NOMO-1 treated with DMSO at 0.1 percent for 48 hours (cell line): ENCODE measurements at regions not wholly inside any gene's neighbourhood (a gene's known extent, or its start where the extent isn't known, plus 50 kb on each side); places are given as distances from the start of the nearest gene placed in this dataset.

ENCODE experiments used
- DNase-seq: peaks from one replicate; lab custom pipeline; 2025; ENCODE audit not compliant: unreplicated experiment; lab: John Stamatoyannopoulos, UW

DNA sequence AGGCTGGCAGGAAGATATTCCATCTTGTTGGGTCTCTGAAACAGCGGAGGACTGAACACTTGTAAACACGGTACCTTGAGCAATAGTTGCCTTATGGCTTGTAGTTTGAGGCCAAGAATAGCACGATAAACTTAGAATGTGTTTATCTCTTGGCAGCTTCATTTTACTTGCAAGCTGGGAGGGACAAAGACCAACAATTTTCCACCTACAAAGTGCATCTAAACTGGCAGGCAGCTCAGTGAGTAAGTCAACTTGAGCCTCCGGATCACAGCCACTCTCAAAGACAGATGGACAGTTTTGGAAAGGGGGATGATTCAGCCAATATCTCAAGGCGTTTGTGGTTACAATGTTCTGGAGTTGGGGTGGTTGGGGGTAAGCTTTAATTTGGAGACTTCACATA lies 652.6 kb downstream of the CETN3 start:
- DNase-seq, result no peak

DNA sequence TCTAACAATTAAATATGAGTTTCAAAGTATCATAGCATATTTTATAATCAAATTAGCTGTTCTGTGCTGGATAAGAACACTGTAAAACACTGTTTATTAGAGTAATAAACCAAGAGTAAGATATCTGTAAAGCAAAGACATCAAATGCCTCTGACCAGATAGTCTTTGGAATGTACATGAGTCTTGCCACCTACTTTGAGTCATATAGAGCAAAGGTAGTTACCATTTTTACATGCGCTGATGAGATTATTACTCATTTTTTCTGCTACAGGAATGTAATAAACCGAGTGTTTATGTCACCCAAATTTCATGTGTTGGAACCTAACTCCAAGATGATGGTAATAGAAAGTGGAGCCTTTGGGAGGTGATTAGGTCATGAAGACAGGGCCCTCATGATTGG lies 654.5 kb downstream of the CETN3 start:
- no peak for DNase-seq

DNA sequence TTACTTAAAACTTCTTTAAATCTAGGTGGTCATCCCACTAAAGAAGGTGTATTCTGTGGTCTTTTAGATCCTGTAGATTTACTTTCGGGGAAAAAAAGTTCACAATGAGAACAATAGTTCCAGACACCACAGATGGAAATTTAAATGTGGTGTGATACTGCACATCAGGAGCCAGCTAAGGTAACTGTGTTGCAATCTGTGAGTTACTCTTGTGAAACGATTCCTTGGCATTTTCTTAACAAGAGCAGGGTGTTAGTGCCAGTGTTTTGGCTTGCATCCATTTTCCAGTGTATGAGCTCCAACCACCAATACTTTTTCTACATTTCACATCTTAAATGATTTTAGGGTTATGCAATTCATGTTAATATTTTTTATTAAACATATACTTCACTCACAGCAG lies 674.5 kb downstream of the CETN3 start:
- DNase-seq, result no peak

DNA sequence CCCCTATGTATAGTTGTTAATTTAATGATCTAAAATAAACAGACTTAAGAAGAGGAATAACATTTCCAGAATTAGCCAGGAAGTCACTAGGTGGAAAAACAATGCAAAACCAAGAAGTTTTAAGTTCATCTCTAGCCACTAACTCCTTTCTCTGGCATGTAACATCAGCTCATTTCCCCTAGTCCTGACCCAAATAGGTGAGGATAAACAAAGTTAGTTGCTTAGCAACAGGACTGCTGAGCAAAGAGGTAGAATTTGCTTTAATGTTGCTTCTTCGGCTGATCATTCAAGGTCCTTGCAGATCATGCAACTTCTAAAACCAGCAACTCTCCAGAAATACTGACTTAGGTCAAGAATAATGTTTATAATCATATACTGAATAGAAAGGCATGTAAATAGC lies 675.8 kb downstream of the CETN3 start:
- no peak for DNase-seq

DNA sequence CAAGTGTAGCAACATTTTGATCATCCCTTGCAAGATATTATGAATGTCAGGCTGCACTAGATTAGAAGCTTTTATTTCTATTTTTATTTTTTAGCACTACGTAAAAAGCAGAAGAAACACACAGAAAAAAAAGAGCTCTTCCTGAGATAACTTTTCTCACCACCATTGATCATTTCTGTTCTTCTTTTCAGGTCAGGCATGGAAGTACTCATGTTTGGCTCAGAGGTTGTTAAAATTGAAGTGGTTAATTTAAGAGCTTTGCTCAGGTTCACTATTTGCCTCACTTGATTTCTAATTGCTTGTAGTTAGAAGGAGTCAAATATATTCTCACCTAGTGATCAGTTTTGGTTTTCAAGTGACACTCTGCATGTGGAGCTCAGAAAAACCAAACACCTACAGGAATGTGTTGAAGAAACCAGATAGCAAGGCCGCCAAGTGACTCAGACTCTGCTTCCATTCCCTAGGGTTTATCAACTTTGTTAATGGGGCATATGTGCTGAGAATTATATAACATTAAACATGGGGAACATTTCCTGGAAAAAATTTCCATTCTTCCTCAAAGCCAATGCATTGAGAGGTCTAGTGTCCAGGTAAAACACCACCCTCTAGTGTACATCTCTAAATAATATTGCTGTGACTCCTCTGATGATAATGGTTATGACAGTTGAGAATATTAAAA lies 679.8 kb downstream of the CETN3 start:
- no peak for DNase-seq

DNA sequence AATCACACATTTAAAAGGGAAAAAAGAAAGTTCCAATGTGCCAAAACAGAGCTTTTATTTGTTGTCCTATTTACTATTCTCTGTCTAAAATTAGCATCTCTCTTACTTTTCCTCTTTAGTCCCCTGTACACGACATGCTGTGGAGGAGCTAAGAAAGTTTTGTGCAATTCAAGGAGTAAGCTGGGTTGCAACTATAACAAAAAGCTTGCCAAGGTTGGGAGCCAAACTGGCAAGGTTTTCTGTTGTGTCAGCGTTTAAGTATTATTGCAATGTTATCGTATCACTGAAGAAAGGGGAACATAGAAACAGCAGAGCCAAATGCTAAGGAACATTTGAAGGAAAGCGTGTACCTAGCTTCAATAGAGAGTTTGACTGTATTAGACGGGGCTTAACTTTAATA lies 680.8 kb downstream of the CETN3 start:
- no peak for DNase-seq

DNA sequence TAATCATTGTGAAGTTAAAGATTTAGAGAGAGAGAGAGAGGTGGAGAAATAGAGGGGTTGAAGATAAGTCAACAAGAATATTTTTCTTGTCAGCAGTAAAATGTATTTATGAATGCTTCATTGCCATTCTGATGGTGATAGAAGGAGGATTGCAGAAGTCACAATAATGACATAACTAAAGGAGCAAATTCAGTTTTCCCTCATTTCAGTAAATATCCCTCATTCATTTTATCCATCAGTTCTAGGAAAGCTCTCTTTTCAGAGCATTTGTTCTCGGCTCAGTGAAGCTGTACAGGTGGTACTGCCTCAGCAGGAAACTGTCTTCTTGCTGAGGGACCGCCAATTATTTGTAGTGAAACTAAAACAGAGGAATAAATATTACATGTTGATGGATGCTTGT lies 681.4 kb downstream of the CETN3 start:
- DNase-seq, result no peak

DNA sequence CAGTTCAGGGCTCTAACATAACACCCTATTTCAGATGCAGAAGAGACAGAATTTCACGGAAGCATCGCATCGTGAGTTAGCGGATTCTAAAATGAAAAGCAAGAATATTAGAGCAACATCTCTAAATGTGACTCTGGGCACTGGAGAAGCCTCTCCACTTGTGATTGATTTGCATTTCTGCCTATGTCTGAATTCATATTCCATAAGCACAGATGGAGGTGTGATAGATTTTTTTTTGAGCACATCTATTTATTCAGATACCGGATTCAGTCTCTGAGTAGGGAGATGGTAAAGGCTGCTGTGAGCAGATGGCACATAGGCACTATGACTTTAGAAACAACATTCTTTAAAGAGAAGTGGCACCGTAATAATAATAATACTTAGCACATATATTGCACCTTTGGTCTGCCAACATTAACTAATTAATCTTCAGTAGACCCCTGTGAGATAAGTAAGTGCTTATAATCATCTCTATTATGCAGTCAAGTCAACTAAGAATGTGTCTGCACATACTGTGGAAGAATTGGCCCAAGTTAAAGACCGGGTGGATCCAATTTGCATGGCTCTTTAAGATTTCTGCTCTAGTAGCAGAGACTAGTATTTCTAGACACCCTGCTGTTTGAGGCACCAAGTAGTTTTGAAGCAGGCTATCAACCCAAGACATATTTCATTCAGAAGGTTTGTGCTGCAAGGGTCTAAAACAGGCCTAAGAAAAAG lies 685.0 kb downstream of the CETN3 start:
- no peak for DNase-seq

DNA sequence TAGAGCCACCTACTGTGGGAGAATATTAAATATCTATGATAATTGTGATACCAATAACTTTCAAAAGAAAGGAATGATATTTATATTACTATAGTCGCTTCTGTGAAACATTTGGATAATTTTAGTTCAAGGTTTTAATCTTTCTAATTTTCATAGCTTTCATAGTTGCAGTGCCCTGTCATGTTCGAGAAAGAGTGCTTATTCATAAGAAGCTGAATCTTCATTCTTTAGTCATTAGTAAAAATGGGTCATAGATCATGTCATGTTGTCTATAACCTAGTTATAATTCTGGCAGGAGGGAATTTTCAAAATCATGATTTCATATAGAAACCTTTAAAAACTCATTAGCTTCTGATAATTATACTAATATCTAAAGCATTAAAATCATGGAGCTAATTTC lies 685.6 kb downstream of the CETN3 start:
- no peak for DNase-seq

DNA sequence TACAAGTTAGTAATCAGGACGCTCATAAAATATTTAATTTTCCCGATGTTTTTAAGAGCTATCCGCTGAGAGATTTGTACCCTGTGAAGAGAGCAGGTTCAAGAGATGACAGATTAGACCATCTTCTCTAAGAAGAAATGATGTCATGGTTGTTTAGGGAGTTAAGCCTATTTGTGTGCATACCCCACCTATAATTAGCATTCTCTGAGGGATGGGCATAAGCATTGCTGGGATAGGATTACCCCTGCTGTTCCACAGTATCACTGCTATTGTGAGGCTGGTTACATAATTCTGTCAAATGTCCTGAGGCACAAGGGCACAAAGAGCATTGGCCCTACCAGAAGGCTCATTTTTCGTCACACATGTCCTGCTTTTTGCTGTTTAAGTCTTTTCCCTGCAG lies 687.0 kb downstream of the CETN3 start:
- no peak for DNase-seq

DNA sequence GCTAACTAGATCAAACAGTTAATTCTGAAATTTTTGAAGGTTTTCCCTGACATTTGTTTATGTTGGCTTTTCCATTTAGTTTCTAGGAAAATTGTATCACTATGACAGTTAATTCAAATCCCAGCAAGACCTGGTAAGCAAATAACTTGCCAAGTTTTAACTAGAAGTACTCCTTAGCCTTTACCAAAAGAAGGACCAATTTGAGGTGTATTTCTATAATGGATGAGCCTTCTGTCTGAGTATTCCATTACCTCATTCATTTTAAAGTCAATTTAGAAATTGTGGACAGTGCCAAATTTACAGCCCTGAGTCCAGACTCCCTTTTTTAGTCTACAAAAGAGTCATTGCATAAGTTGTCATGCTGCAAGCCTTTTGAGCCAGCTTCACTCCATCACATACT lies 687.6 kb downstream of the CETN3 start:
- no peak for DNase-seq

DNA sequence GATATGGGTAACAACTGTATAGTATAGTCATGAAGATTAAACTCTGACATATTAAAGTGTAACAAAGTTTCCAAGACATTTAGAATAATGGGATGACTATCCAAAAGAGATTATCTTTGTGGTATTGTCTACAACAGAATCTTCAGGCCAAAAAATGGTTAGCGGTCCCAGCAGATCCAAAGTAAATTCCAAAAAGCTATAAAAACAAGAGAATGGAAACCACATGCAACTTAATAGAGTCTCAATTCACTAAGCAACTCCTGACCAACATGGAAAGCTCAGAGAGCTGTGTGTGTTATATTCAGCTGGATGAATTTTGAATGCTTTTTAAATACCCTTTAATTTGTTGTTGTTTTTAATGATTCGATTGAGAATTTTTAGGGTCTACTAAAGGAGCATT lies 688.2 kb downstream of the CETN3 start:
- DNase-seq, result no peak

DNA sequence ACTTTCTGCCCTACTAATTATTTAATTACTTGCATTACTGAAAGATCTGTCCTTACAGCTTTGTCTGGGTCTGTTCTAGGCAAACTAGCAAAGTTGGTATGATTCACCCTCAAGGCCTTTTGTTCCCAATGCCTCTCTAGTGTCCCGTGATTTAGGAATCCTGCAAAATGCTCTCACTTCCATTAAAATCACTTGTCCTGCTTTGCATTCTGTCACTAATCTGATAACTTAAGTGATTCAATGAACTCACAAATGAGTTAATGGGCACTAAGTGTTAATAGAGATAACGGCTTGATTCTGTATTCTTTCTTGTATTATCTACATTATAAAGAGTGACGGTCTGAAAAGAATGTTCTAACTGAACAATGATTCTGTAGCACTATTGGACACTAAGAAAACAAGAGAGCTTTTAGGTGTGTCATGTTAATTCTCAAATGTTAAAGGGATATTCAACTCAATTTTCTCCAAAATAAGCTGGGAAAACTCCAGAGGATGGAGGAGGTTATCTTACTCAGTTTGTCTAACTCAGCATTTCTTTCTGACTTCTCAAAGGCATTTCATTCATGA lies 697.3 kb downstream of the CETN3 start:
- no peak for DNase-seq

DNA sequence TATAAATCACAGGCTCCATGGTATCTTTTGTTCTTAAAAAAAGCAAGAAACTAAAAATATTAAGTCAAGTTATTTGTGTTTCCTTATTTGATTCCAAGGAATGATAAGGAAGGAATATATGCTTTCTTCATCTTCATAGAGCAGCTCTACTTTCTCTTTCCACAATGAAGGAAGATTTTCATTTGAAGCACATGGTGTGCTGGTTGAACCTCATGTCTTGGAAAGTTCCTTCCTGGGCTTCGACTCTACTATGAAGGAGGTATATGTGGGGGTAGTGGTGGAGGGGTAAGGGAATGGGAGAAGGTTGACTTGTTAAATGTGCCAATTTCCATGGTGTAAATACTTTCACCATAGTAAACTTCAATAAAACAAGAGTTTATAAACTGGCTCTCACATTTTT lies 698.0 kb downstream of the CETN3 start:
- no peak for DNase-seq

DNA sequence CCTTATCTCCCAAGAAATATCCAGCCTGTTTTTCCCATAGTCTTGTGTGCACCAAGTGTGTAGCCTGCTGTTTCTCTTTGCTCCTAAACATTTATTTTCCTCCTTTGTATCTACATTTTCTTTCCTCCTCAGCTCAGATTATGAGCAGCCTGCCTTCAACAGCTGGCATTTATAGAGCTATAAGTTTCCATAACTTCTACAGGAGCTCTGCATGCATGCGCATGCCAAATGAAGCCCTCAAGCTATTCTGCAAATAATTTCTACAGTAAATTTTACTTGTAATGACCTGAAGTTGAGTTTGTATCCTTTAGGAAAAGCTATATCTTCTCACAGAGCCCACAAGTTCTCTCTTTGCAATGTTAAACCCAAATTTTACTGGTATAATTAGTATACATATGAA lies 699.5 kb downstream of the CETN3 start:
- no peak for DNase-seq

DNA sequence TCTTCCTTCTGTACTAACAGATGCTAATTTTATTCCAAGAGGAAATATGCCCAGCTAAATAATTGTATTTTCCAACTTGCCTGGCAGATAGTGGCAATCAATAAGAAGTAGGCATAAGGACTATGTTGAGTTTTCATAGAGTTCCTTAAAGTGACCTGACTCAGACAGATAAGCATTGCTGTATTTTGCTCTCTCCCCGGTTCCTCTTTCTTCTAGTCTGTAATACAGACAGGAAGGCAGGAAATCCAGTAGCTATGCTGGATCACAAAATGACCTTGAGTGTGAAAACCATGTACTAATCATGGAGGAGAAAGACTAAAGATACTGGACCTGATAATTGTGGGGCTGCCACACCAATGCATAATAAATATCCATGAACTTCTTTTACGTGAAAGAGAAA lies 701.7 kb downstream of the CETN3 start:
- DNase-seq, result peak; percentile 38

DNA sequence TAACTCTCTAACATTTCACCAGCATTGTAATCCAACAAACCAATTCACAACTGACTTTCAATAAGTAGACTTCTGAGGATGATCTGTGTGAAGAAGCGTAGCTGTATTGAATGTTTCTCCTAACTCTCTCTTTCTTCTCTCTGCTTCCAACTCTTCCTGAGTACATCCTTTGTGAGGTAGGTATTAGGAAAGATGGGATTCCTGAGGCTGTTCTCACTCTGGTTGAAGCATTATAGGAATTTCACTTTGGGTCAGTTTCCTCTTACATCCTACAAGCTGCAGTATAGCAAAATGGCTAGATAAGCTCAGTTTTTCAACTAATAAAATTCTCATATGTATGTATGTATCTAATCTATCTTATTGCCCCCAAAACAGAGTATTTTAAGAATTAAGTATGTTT lies 702.8 kb downstream of the CETN3 start:
- no peak for DNase-seq

DNA sequence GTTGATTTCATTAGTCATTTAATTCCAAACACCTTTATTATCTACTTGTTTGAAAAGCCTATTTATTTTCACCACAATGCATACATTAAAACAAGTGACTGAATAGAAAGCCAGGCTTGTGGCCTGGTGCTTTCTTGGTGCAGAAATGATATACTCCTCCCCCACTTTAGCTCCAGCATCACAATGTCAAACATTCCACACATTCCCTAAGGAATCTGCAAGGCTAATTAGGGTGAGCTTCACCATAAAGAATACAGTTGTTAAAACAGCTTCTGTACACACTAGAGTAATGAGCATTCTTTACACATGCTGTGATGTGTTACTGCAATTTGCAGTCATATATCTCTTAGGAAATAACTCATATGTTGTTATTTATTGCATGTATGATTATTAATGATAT lies 705.7 kb downstream of the CETN3 start:
- DNase-seq, result no peak

DNA sequence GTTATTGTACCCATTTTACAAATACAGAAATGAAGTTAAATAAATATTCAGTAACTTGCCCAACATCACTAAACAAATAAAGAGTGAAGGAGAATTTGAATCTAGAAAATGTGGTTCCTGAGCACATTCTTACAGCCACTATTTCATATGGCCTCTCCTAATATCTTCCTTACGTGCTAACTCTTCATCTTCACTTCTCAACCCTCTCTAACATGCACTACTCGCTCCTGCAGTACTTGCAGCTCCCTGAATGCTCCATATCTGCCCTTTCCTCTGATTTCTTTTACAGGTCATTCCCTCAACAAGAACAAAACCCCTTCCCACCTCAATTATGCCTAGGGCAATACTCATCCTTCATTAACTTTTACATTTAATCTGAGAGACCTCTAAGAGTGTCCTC lies 711.5 kb downstream of the CETN3 start:
- DNase-seq, result no peak

DNA sequence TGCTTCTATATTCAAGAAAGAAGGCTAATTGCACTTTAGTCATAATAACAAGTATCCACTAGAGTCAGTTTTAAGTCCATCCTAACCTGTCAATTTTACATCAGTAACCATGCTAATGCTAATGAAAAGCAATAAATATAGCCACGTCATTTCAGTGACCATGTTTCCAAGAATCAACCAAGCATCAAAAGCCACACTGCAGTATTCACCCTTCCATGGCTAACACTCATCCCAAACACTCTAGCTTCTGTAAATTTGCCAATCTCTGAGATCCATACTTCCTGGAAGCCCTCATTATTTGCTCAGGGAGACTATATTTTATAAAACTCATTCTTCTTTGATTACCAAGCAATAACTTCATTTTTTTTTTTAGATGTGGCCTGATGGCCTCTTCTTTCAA lies 712.0 kb downstream of the CETN3 start:
- DNase-seq, result no peak

DNA sequence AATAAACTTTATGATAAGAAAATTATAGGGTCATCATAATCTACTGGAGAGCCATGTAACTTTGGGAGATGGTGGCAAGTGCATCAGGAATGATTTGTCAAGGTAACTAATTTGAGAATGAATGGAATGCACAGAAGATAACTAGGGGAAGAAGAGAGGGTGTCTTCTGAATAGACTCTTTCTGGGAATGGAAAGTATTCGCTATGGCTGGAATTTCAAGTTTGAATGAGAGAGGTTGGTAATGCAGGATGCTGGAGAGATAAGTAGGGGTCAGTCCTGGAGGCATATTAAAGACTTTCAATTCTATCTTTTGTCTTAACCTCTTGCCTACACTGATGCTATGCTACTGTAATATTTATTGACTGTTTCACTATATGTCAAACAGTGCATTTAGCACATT lies 714.2 kb downstream of the CETN3 start:
- DNase-seq, result no peak

DNA sequence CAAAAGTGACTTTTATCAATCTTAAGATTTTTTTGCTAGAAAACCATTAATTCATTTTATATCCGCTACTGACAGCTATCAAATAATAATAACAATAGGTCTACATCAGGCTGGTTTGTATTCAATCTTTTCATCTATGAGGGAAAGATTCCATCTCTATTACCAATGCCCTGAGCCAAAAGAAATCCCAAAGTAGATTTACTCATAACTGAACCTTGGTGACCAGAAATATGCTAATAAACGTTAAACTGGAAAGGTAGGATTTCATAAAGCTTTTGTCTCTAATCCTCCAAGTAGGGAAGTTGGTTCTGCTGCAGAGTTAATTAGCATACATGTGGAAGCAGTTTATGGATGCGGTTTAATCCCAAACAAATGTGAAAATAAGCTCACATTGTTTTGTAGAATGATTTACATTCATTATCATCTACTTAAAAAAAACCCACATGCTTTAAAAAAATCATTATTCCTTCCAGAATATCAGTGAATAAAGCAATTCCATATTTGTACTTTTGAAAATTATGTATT lies 715.5 kb downstream of the CETN3 start:
- no peak for DNase-seq
